ENCODE measurements at regions not wholly inside any gene's neighbourhood (a gene's known extent, or its start where the extent isn't known, plus 50 kb on each side); places are given as distances from the start of the nearest gene placed in this dataset.

DNA sequence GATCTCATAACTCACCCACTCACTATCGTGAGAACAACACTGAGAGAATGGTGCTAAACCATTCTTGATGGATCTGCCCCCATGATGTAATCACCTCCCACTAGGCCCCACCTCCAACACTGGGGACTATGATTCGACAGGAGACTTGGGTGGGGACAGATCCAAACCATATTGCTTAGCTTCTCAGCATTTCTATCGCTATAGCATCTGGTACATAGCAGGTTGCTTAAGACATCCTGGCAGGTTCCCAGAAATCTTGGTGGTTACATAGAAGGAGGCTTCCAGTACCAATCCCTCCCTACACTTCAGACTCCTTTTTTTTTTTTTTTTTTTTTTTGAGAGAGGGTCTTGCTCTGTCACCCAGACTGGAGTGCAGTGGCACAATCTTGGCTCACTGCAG lies 487.8 kb downstream of the EDEM1 start:
- Mint-ChIP-seq H3K27me3 (ENCODE audit: unreplicated experiment) (peaks cover 12% of the 10 kb centered on the region), H3K36me3 (ENCODE audit: low read depth, unreplicated experiment) (no peaks in the 10 kb centered on the region), H3K4me1 (ENCODE audit: unreplicated experiment) (no peaks in the 10 kb centered on the region), H3K27ac (ENCODE audit: unreplicated experiment) (no peak overlapping the region), H3K4me3 (ENCODE audit: unreplicated experiment) (no peak overlapping the region), H3K9me3 (ENCODE audit: unreplicated experiment) (peaks cover 21% of the 10 kb centered on the region)
- no peak for TF ChIP-seq CTCF (IDR thresholded peaks at IDR 0.05; ENCODE audit: unreplicated experiment)
- DNase-seq (ENCODE audit: low spot score): no peak

DNA sequence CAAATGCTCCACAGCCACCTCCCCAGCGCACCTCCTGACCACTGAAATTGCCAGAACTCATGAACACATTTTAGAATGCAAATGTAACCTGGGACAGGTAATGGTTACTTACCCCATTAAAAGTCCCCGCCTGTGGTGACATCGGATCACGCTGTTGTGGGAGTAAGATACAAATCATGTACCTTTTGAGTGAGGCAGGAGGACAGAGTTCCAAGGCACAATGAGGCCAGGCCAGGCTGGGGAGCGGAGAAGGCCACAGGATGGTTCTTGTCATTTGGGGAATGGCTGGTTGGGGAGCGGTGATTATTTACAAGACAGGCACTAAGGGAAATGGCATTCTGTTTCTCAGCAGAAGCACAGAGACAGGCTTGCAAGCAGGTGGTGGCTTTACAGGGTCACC lies 490.0 kb downstream of the EDEM1 start:
- no peak overlapping the region for H3K27ac Mint-ChIP-seq (ENCODE audit: unreplicated experiment)
- H3K9me3 Mint-ChIP-seq (ENCODE audit: unreplicated experiment): peaks cover 15% of the 10 kb centered on the region
- no peak overlapping the region for H3K4me3 Mint-ChIP-seq (ENCODE audit: unreplicated experiment)
- no peak for TF ChIP-seq CTCF (IDR thresholded peaks at IDR 0.05; ENCODE audit: unreplicated experiment)
- no peaks in the 10 kb centered on the region for H3K4me1 Mint-ChIP-seq (ENCODE audit: unreplicated experiment)
- DNase-seq (ENCODE audit: low spot score): no peak
- H3K27me3 Mint-ChIP-seq (ENCODE audit: unreplicated experiment): peaks cover 7% of the 10 kb centered on the region
- H3K36me3 Mint-ChIP-seq (ENCODE audit: low read depth, unreplicated experiment): peaks cover 3% of the 10 kb centered on the region

GRCh38 chr3:5678248-5678647 lies 490.7 kb downstream of the EDEM1 start:
- Mint-ChIP-seq H3K36me3 (ENCODE audit: low read depth, unreplicated experiment) (peaks cover 3% of the 10 kb centered on the region), H3K9me3 (ENCODE audit: unreplicated experiment) (peaks cover 15% of the 10 kb centered on the region)

DNA sequence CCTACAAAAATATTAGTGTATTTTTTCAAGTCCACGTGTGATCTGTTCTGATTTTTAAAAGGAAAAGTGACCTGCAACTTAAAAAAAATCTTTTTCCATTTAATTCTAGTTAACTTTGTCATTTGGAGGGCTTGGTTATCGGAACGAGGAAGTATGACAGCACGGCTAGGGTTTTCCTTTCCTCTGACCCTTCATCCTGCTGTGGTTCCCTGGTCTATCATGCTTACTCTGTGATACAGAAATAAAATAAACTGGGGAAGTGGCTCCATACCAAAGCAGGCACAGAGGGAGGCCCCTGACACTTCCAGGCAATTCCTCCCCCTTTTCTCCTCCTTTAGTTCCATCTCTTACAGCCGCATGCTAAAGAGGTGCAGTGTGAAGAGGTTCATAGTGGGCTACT lies 491.3 kb downstream of the EDEM1 start:
- no peak for DNase-seq (ENCODE audit: low spot score)
- Mint-ChIP-seq H3K27ac (ENCODE audit: unreplicated experiment) (no peak overlapping the region), H3K4me1 (ENCODE audit: unreplicated experiment) (no peaks in the 10 kb centered on the region), H3K4me3 (ENCODE audit: unreplicated experiment) (no peak overlapping the region), H3K36me3 (ENCODE audit: low read depth, unreplicated experiment) (peaks cover 3% of the 10 kb centered on the region), H3K9me3 (ENCODE audit: unreplicated experiment) (peaks cover 15% of the 10 kb centered on the region), H3K27me3 (ENCODE audit: unreplicated experiment) (peaks cover 7% of the 10 kb centered on the region)
- TF ChIP-seq CTCF (IDR thresholded peaks at IDR 0.05; ENCODE audit: unreplicated experiment): no peak

More at GRCh38 chr3:5678248-5678647, 490.7 kb downstream of the EDEM1 start:
- H3K27ac Mint-ChIP-seq (ENCODE audit: unreplicated experiment): no peak overlapping the region
- H3K4me3 Mint-ChIP-seq (ENCODE audit: unreplicated experiment): no peak overlapping the region
- DNase-seq (ENCODE audit: low spot score): no peak
- TF ChIP-seq CTCF (IDR thresholded peaks at IDR 0.05; ENCODE audit: unreplicated experiment): no peak
- H3K27me3 Mint-ChIP-seq (ENCODE audit: unreplicated experiment): peaks cover 7% of the 10 kb centered on the region
- H3K4me1 Mint-ChIP-seq (ENCODE audit: unreplicated experiment): no peaks in the 10 kb centered on the region

GRCh38 chr3:5687230-5687629 lies 499.7 kb downstream of the EDEM1 start:
- no peak for DNase-seq (ENCODE audit: low spot score)
- Mint-ChIP-seq H3K4me1 (ENCODE audit: unreplicated experiment) (no peaks in the 10 kb centered on the region), H3K9me3 (ENCODE audit: unreplicated experiment) (peaks cover 20% of the 10 kb centered on the region), H3K27ac (ENCODE audit: unreplicated experiment) (no peak overlapping the region), H3K36me3 (ENCODE audit: low read depth, unreplicated experiment) (peaks cover 5% of the 10 kb centered on the region), H3K4me3 (ENCODE audit: unreplicated experiment) (no peak overlapping the region), H3K27me3 (ENCODE audit: unreplicated experiment) (peaks cover 2% of the 10 kb centered on the region)
- TF ChIP-seq CTCF (IDR thresholded peaks at IDR 0.05; ENCODE audit: unreplicated experiment): no peak
